ENCODE measurements at regions not wholly inside any gene's neighbourhood (a gene's known extent, or its start where the extent isn't known, plus 50 kb on each side); places are given as distances from the start of the nearest gene placed in this dataset.

GRCh38 chr20:11459090-11459890, 458.4 kb upstream of the BTBD3 start:
- TF ChIP-seq EP300 (conservative IDR thresholded peaks at IDR 0.05; ENCODE audit: poor library complexity, severe bottlenecking) (no peak), CTCF (IDR thresholded peaks at IDR 0.05; ENCODE audit: poor library complexity, severe bottlenecking) (no peak)

All from neural cell (in vitro differentiated cells).